Stimulated activated CD8-positive, alpha-beta memory T cell treated with anti-CD3 and anti-CD28 coated beads, Interleukin-7, amount 100 ng/mL, for 24 hours (primary cell): ENCODE measurements at regions not wholly inside any gene's neighbourhood (a gene's known extent, or its start where the extent isn't known, plus 50 kb on each side); places are given as distances from the start of the nearest gene placed in this dataset.

ENCODE experiments used
- DNase-seq: peaks from one replicate; pipeline ENCODE4 v3.0.0-alpha.2; 2020; ENCODE audit warnings: low read depth

GRCh38 chr18:46411867-46412690 is 244.9 kb downstream of the LOXHD1 start:
- no peak for DNase-seq

DNA sequence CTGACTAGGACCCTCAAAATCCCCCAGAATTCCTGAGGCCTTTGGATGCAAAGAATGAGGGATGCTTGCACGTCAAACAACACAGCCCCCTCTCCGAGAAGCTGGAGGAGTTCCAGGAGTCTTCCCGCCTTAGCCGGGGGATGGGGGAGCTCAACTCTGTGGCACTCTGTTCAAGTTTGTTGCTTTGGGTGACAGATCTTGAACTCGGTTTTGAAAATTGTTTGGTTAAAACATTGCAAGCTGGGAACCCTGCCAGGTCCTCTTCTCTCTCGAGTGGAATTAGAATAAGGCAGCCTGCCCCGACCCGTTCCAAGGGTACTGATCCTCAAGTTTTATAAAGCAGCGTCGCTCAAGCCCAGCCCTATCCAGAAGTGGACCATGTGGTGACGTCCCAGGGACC is 244.1 kb downstream of the LOXHD1 start:
- DNase-seq, result no peak

DNA sequence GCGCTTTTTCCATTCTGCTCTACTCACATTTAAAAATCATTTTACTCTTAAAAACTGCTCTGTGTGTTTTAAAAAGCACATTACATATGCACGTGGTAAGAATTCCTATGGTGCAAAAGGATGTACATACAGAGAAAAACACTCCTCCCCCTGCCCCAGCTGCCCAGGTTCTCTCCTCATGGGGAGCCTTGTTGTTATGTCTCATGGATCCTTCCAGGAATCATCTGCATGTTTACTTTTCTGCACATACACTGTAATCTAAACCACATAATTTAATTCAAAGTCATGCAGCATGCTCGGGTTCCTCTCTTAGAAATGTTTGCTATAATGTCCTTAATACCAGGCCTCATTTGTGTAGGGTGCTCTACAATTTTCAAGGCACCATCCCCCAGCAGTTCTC is 243.3 kb downstream of the LOXHD1 start:
- no peak for DNase-seq

GRCh38 chr18:46414863-46415262 is 242.2 kb downstream of the LOXHD1 start:
- no peak for DNase-seq

GRCh38 chr18:46415532-46416252 is 241.3 kb downstream of the LOXHD1 start:
- no peak for DNase-seq

DNA sequence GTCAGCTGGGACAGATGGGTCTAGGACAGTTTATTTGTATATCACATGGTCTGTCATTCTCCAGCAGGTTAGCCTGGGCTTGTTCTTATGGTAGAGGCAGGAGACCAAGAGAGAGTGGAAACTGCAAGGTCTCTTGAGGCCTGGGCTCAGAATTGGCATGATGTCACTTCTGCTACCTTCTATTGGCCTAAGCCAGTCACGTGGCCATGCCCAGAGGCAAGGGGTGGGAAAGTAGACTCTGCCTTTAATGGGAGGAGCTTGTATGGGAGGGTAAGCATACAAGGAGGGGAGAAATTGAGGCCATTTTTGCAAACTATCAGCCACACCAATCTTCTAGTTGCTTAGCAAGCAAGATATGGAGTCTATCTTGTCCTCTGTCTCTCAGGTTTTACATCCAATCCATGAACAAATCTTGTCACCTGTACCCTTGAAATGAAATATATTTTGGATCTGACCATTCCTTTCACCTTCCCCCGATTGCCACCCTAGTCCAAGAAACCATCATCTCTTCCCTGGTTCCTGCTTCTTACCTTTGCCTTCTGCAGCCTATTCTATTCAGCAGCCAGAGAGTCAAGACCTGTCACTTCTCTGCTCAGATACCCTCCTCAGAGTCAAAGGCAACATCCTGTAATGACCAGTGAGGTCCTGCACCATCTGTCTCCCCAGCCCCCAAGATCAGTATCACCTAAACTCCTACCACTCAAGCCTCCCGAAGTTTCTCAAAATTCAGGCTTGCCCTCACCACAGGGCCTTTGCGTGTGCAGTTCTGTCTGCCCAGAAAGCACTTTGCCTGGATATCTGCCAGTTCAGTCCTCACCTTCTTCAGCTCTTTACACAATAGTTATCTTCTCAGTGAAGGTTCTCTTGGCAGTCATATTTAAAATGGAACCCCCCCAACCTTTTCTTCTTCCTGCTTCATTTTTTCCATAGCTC is 240.0 kb downstream of the LOXHD1 start:
- DNase-seq, result no peak

GRCh38 chr18:46418663-46419260 is 238.3 kb downstream of the LOXHD1 start:
- DNase-seq, result no peak

DNA sequence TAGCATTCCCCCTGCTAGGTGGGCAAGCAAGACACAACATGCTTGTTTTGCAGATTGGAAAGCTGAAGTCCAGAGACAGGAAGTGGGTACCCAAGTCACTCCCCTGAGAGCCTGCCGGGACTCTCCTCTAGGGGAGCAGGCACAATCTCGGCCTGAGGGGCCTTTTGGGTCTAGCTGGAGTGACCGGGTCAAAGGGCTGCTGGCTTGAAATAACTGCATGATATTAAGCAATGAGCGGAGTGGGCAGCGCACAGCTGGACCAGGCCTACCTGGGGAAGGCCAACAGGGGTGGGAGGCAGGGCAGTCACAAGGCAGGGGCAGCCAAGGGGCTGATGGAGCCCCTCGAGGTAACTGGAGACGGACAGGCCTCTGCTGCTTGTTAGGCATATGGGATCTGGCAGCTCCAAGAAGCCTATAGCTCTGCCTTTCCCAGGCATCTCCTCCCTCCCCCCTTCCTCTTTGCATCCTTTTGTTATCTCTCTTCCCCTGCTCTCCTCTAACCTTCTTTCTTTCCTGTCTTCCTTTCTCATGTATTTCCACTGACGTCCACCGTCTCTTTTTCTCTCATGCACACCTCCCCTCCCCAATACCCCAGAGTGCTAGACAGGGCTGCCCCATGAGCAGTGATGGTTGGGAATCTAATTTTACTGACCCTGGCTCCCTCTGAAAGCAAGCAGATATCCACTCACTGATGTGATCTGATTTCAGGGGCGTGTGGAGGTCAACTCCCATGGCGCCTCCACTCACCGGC is 237.5 kb downstream of the LOXHD1 start:
- DNase-seq, result no peak

DNA sequence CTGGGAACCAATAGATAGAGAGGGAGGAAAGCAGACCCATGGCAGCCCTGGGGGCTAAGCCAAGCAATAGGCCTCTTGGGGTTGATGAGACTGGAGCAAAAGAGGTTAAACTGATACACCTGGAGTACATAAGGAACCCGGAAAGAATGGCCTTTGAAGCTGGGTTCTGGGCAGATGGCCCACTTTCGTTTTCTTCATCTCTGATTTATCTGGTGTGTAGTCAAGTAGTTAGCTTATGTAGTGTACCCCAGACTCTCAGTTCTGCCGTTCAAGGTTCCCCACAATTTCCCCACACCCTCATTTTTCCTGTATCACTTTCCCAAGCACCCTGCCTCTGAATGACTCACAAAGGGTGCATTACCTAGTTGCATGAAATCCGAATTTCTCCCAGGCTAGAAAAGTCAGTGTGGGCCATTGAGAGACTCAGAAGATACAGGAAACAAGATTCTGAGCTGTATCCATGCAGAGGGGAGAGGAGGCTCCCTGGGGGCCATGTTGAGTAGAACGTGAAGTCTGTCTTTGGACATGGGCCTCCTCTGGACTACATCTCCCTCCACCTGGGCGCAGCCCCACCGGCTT is 235.0 kb downstream of the LOXHD1 start:
- DNase-seq, result no peak

GRCh38 chr18:46422552-46423055 is 234.4 kb downstream of the LOXHD1 start:
- DNase-seq, result no peak

DNA sequence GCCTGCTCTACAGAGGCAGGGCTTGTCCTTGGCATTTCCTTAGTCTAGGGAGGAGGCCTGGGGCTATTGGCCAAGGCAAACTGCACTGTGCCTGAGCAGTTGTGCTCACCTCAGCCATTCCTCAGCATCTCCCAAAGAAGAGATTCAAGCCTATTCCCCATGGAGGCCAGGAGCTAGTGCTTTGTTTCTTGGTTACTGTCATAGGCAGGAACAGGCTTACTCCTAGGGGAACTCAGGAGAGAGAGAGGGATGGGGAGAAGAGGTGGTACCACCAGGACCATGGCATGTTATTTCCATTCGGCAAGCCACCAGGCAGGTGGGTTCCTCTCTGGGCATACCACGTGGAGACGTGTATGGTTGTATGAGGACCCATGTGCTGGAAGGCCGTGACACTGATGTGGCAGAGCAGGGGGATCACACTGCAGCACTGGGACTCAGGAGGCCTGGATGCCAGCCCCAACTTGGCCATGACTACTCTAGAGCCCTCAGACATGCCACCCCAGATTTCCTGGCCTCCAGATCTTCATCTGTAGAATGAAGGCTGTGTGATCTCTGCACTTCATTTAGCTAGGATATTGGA is 233.7 kb downstream of the LOXHD1 start:
- DNase-seq, result no peak

- DNase-seq, result no peak
These were observed 232.1 kb downstream of the LOXHD1 start for GRCh38 chr18:46424898-46425297.

DNA sequence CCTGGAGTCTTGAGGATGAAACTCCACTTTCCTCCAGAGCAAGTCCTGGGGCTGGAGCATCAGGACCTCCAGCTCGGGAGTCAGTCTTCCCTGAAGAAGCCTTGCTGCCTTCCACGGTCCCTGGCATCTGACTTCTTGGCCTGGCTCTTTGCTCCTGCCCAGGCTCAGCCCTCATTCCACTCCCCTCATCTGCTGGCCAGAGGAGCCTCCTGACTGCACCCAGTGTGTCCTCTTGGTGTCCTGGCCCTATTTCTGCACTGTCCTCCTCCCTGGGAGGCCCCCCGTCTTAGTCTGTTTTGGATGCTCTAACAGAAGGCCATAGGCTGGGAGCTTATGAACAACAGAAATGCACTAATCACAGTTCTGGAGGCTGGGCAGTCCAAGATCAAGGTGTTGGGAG is 231.5 kb downstream of the LOXHD1 start:
- no peak for DNase-seq

GRCh38 chr18:46426021-46426678 is 230.9 kb downstream of the LOXHD1 start:
- no peak for DNase-seq

DNA sequence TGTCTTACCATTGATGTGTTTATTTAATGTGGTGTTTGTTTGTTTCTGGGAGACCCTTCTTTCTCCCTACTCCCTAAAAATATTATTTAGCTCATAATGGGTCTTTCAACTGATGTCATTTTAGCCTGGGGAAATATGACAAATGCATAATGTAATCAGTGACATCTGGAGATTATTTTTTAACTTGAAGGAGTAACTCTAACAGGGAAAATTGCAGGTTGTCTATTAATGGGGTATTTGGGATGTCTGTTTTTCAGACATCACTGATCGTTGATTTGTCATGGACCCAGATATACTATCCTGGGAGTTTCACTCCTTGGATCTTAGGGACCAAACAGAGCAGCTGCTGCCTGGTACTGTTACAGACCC is 230.4 kb downstream of the LOXHD1 start:
- DNase-seq, result no peak
